OCI-LY1 (cell line): ENCODE measurements at regions not wholly inside any gene's neighbourhood (a gene's known extent, or its start where the extent isn't known, plus 50 kb on each side); places are given as distances from the start of the nearest gene placed in this dataset.
"Not testable (repeated sequence)": the region's sequence is repeated elsewhere in the genome, so short reads cannot be mapped to it uniquely, and the experiment has no call there.

Experiments
- H2AFZ ChIP-seq: fragments of 200-600 bp; sonication (generic), shearing (Covaris generic); 2 replicates; pipeline ENCODE4 v1.6.0; 2014; ENCODE audit warnings: antibody characterized with exemption, mild to moderate bottlenecking, low read length
- H3F3A ChIP-seq: fragments of 200-600 bp; sonication (generic), shearing (Covaris generic); 2 replicates; pipeline ENCODE4 v1.6.0; 2014; ENCODE audit warnings: mild to moderate bottlenecking, antibody characterized with exemption, low read length, moderate library complexity; ENCODE audit not compliant: insufficient read depth
- H3K27ac ChIP-seq: fragments of 200-600 bp; sonication (generic); 2 replicates; pipeline ENCODE4 v1.5.1; 2014; ENCODE audit warnings: low read length, mixed run types, mild to moderate bottlenecking, low read depth; ENCODE audit not compliant: poor library complexity, severe bottlenecking
- H3K27me3 ChIP-seq: fragments of 200-600 bp; sonication (generic); 2 replicates; pipeline ENCODE4 v1.6.0; 2014; ENCODE audit warnings: antibody characterized with exemption, mild to moderate bottlenecking, low read length, moderate library complexity; ENCODE audit not compliant: insufficient read depth
- H3K36me3 ChIP-seq: fragments of 200-600 bp; sonication (generic); 2 replicates; pipeline ENCODE4 v1.6.1; 2014; ENCODE audit warnings: mild to moderate bottlenecking, antibody characterized with exemption, low read length, moderate library complexity, mixed read lengths; ENCODE audit not compliant: insufficient read depth
- H3K4me1 ChIP-seq: fragments of 200-600 bp; sonication (generic); 2 replicates; pipeline ENCODE4 v1.5.1; 2014; ENCODE audit warnings: mild to moderate bottlenecking, low read length, moderate library complexity; ENCODE audit not compliant: insufficient read depth, severe bottlenecking
- H3K4me2 ChIP-seq: fragments of 200-600 bp; sonication (generic), shearing (Covaris generic); 2 replicates; pipeline ENCODE4 v1.6.1; 2014; ENCODE audit warnings: low read length
- H3K4me3 ChIP-seq: fragments of 200-600 bp; sonication (generic); 2 replicates; pipeline ENCODE4 v1.5.1; 2014; ENCODE audit warnings: low read length, low read depth, mild to moderate bottlenecking, mixed read lengths; ENCODE audit not compliant: poor library complexity, severe bottlenecking
- H3K79me2 ChIP-seq: fragments of 200-600 bp; shearing (Covaris generic); 2 replicates; pipeline ENCODE4 v1.6.1; 2016; ENCODE audit warnings: mixed run types, low read length, mixed read lengths; ENCODE audit not compliant: insufficient read depth
- H3K9ac ChIP-seq: fragments of 200-600 bp; sonication (generic), shearing (Covaris generic); 2 replicates; pipeline ENCODE4 v1.6.1; 2014; ENCODE audit warnings: mild to moderate bottlenecking, low read length, mixed read lengths
- H3K9me2 ChIP-seq: fragments of 200-600 bp; sonication (generic), shearing (Covaris generic); 2 replicates; pipeline ENCODE4 v1.6.1; 2014; ENCODE audit warnings: low read depth, mild to moderate bottlenecking, low read length, mixed read lengths
- H3K9me3 ChIP-seq: fragments of 200-600 bp; shearing (Covaris generic); 2 replicates; pipeline ENCODE4 v1.6.1; 2014; ENCODE audit warnings: low read length, mixed read lengths
- H4K20me1 ChIP-seq: fragments of 200-600 bp; sonication (generic), shearing (Covaris generic); 2 replicates; pipeline ENCODE4 v1.6.0; 2016; ENCODE audit warnings: mild to moderate bottlenecking, low read length; ENCODE audit not compliant: insufficient read depth
- CTCF ChIP-seq: fragments of 200-600 bp; sonication (generic), shearing (Covaris generic); IDR thresholded peaks from 2 replicates; pipeline ENCODE4 v1.5.1; 2017; ENCODE audit warnings: mild to moderate bottlenecking, antibody characterized with exemption, low read length, moderate library complexity, mixed read lengths
- EZH2 ChIP-seq: fragments of 200-600 bp; sonication (generic), shearing (Covaris generic); IDR thresholded peaks from 2 replicates; pipeline ENCODE4 v1.8.0; 2017; ENCODE audit warnings: borderline replicate concordance, mixed run types, mild to moderate bottlenecking, antibody characterized with exemption, low read length, moderate library complexity, mixed read lengths

GRCh38 chr18:35904389-35905037 is 68.0 kb upstream of the RMP24 start:
- Histone ChIP-seq H2AFZ (no peak overlapping the region), H3K36me3 (no peaks in the 10 kb centered on the region), H3F3A (no peaks in the 10 kb centered on the region), H3K9ac (no peak overlapping the region), H3K4me2 (no peak overlapping the region), H3K79me2 (no peaks in the 10 kb centered on the region), H3K9me3 (no peaks in the 10 kb centered on the region), H3K4me3 (no peak overlapping the region), H4K20me1 (no peaks in the 10 kb centered on the region), H3K27me3 (no peaks in the 10 kb centered on the region), H3K9me2 (no peaks in the 10 kb centered on the region), H3K27ac (no peak overlapping the region), H3K4me1 (no peaks in the 10 kb centered on the region)
- TF ChIP-seq EZH2, result no peak
- no peak for TF ChIP-seq CTCF

DNA sequence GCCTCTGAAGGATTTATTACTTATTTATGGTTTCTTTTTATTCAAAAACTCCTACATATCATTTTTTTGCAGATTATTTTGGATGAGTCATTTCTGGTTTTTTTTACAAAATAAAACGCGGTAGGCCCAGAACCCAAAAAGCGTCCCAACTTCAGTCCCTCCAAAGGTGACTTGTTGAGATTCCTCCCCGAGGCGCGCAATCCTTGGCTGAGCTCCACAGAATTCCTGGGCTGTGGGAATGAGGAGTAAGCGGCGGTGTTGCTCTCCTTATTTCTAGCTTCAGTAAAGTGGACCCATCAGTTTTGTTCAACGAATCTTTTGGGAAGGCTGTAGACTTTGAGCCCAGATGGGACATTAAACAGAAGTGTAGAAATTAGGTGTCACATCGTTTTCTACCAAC is 67.0 kb upstream of the RMP24 start:
- Histone ChIP-seq H3K9ac (no peak overlapping the region), H3K79me2 (no peaks in the 10 kb centered on the region), H3K9me3 (no peaks in the 10 kb centered on the region), H2AFZ (no peak overlapping the region), H3K4me2 (no peak overlapping the region), H3K4me3 (no peak overlapping the region), H3K4me1 (no peaks in the 10 kb centered on the region), H3K27ac (no peak overlapping the region), H3K27me3 (no peaks in the 10 kb centered on the region), H3K9me2 (no peaks in the 10 kb centered on the region), H3F3A (no peaks in the 10 kb centered on the region), H4K20me1 (no peaks in the 10 kb centered on the region), H3K36me3 (no peaks in the 10 kb centered on the region)
- TF ChIP-seq CTCF (no peak), EZH2 (no peak)

DNA sequence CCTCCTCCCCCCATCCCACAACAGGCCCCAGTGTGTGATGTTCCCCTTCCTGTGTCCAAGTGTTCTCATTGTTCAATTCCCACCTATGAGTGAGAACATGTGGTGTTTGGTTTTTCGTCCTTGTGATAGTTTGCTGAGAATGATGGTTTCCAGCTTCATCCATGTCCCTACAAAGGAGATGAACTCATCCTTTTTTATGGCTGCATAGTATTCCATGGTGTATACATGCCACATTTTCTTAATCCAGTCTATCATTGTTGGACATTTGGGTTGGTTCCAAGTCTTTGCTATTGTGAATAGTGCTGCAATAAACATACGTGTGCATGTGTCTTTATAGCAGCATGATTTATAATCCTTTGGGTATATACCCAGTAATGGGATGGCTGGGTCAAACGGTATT is 66.2 kb upstream of the RMP24 start:
- not testable (repeated sequence) for H3K27me3 ChIP-seq, H2AFZ ChIP-seq, H3K36me3 ChIP-seq, H3K4me2 ChIP-seq, H3K9ac ChIP-seq, H4K20me1 ChIP-seq, H3K4me1 ChIP-seq, H3K79me2 ChIP-seq, H3K4me3 ChIP-seq, H3K9me3 ChIP-seq, H3F3A ChIP-seq, H3K27ac ChIP-seq, H3K9me2 ChIP-seq

DNA sequence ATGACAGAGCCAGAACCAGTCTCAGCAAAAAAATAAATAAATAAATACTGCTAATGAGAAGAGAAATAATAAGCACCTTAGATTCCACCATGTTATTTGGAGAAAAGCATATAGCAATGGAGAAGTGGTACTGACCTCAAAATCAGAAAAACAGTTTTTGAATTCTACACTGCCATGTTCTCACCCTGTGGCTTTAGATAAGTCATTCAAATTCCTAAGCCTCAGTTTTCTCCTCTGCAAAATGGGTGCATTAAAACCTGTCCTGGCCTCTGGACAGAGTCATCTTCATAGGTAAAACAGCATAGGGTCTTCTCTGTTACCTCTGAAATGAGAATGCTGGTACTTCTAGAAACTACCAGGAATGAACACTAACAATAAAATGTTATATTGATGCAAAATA is 62.2 kb upstream of the RMP24 start:
- Histone ChIP-seq H3F3A (no peaks in the 10 kb centered on the region), H3K36me3 (no peaks in the 10 kb centered on the region), H3K4me3 (no peak overlapping the region), H3K4me1 (no peaks in the 10 kb centered on the region), H2AFZ (no peak overlapping the region), H3K9ac (no peak overlapping the region), H3K9me3 (no peaks in the 10 kb centered on the region), H3K9me2 (no peaks in the 10 kb centered on the region), H3K4me2 (no peak overlapping the region), H3K79me2 (no peaks in the 10 kb centered on the region), H4K20me1 (no peaks in the 10 kb centered on the region), H3K27ac (no peak overlapping the region), H3K27me3 (no peaks in the 10 kb centered on the region)
- TF ChIP-seq EZH2 (no peak), CTCF (no peak)
